ENCODE measurements at regions not wholly inside any gene's neighbourhood (a gene's known extent, or its start where the extent isn't known, plus 50 kb on each side); places are given as distances from the start of the nearest gene placed in this dataset.

- 55% methylated on average over 8 of the region's 8 CpGs for WGBS (ENCODE audit: missing lambda C conversion rate)
- H3K27ac ChIP-seq, result no peak overlapping the region
- no peak for FAIRE-seq
- TF ChIP-seq RARB (CRISPR knock-in tag; IDR thresholded peaks at IDR 0.05), result no peak
- no peak for TF ChIP-seq HOXA7 (CRISPR knock-in tag; IDR thresholded peaks at IDR 0.05)
- TF ChIP-seq MYC (IDR thresholded peaks at IDR 0.05; ENCODE audit: borderline replicate concordance, low read length), result no peak
- TF ChIP-seq EP300 (IDR thresholded peaks at IDR 0.05), result no peak
- TF ChIP-seq TP53 (CRISPR knock-in tag; IDR thresholded peaks at IDR 0.05), result no peak
- no peak for TF ChIP-seq RFX5 (IDR thresholded peaks at IDR 0.05)
- TF ChIP-seq ZSCAN20 (CRISPR knock-in tag; IDR thresholded peaks at IDR 0.05), result no peak
- TF ChIP-seq HOXB5 (CRISPR knock-in tag; IDR thresholded peaks at IDR 0.05), result no peak
- TF ChIP-seq TFCP2L1 (CRISPR knock-in tag; IDR thresholded peaks at IDR 0.05), result no peak
- no peak for TF ChIP-seq BCL3 (IDR thresholded peaks at IDR 0.05)
- no peak for TF ChIP-seq POLR2A (IDR thresholded peaks at IDR 0.05; ENCODE audit: low read length)
- no peak for TF ChIP-seq MAFK (IDR thresholded peaks at IDR 0.05; ENCODE audit: partially characterized antibody)
- no peak for TF ChIP-seq ATOH8 (CRISPR knock-in tag; IDR thresholded peaks at IDR 0.05; ENCODE audit: low read depth)
- TF ChIP-seq PBX3 (IDR thresholded peaks at IDR 0.05), result no peak
- CTCF ChIA-PET, result no interaction called here
- H3K4me1 ChIP-seq, result no peaks in the 10 kb centered on the region
- H3K4me2 ChIP-seq, result no peak overlapping the region
- H3K4me3 ChIP-seq, result no peak overlapping the region
- POLR2A ChIA-PET, result no interaction called here
- DNase-seq (ENCODE audit: low read depth in 1 of 2, low spot score in 1 of 2), result no peak
- H3K9me3 ChIP-seq, result 0 out of 3 replicates have a peak, but pooled peaks cover 2% of the 10 kb centered on the region
- ATAC-seq, result no peak
Observed at GRCh38 chr7:95180-95862, 97.0 kb upstream of the FAM20C start.

- Histone ChIP-seq H3K4me1 (no peaks in the 10 kb centered on the region), H3K27ac (no peak overlapping the region), H3K9me3 (0 out of 3 replicates have a peak, but pooled peaks cover 2% of the 10 kb centered on the region), H3K4me3 (no peak overlapping the region), H3K4me2 (no peak overlapping the region)
- no peak for DNase-seq (ENCODE audit: low read depth in 1 of 2, low spot score in 1 of 2)
- POLR2A ChIA-PET, result no interaction called here
- 57% methylated on average over 8 of the region's 8 CpGs for WGBS (ENCODE audit: missing lambda C conversion rate)
- no peak for FAIRE-seq
- TF ChIP-seq FOSB (CRISPR knock-in tag; IDR thresholded peaks at IDR 0.05), result no peak
- TF ChIP-seq NR3C1 (IDR thresholded peaks at IDR 0.05), result no peak
- no peak for TF ChIP-seq MAX (IDR thresholded peaks at IDR 0.05)
- TF ChIP-seq CBX2 (IDR thresholded peaks at IDR 0.05; ENCODE audit: borderline replicate concordance, low read depth), result no peak
- no peak for TF ChIP-seq RARB (CRISPR knock-in tag; IDR thresholded peaks at IDR 0.05)
- CTCF ChIA-PET, result no interaction called here
- no peak for ATAC-seq
Observed at GRCh38 chr7:95863-96260, 96.5 kb upstream of the FAM20C start.

GRCh38 chr7:96861-97260 is 95.5 kb upstream of the FAM20C start:
- ChIA-PET CTCF (interaction anchor here (0.6 to 1.2 kb wide), 3 partner anchors 9 to 17 kb away, joined by 3 to 4 read pairs (median 3); no protein-coding TSS in a partner anchor), POLR2A (no interaction called here)
- Histone ChIP-seq H3K9me3 (0 out of 3 replicates have a peak, but pooled peaks cover 2% of the 10 kb centered on the region), H3K27ac (no peak overlapping the region), H3K4me2 (no peak overlapping the region), H3K4me1 (no peaks in the 10 kb centered on the region; the same call in 2 of the 3 replicates), H3K4me3 (no peak overlapping the region)
- ATAC-seq (no peak), DNase-seq (ENCODE audit: low read depth in 1 of 2, low spot score in 1 of 2) (no peak), FAIRE-seq (no peak)
- TF ChIP-seq KDM1A (IDR thresholded peaks at IDR 0.05; ENCODE audit: low read depth), result no peak
- TF ChIP-seq E2F6 (IDR thresholded peaks at IDR 0.05; ENCODE audit: borderline replicate concordance, low read depth), result no peak
- no peak for TF ChIP-seq MYC (IDR thresholded peaks at IDR 0.05; ENCODE audit: borderline replicate concordance, low read length)
- TF ChIP-seq HMGXB4 (CRISPR knock-in tag; IDR thresholded peaks at IDR 0.05; ENCODE audit: borderline replicate concordance), result no peak
- no peak for TF ChIP-seq PBX3 (IDR thresholded peaks at IDR 0.05)
- no peak for TF ChIP-seq MAFK (IDR thresholded peaks at IDR 0.05; ENCODE audit: partially characterized antibody)
- WGBS (ENCODE audit: missing lambda C conversion rate), result 60% methylated on average over 6 of the region's 6 CpGs
